GM12865 (cell line): ENCODE measurements at regions not wholly inside any gene's neighbourhood (a gene's known extent, or its start where the extent isn't known, plus 50 kb on each side); places are given as distances from the start of the nearest gene placed in this dataset.

Source experiments
- DNase-seq: peaks from one replicate; pipeline ENCODE4 v3.0.0; 2010; ENCODE audit warnings: low read depth
- H3K4me3 ChIP-seq: 2 replicates; pipeline ENCODE4 v1.5.1; 2011; ENCODE audit warnings: mild to moderate bottlenecking, low read depth, low read length, control low read depth
- TF ChIP-seq, protein P1 (sequence below): IDR thresholded peaks from 2 replicates; pipeline ENCODE4 v1.5.1; 2011; ENCODE audit warnings: low read length, control low read depth, low read depth, inconsistent platforms; ENCODE audit not compliant: insufficient read depth; ENCODE audit errors: missing control alignments

GRCh38 chr2:8484502-8485283, 197.2 kb upstream of the ID2 start:
- TF ChIP-seq, protein P1, sequence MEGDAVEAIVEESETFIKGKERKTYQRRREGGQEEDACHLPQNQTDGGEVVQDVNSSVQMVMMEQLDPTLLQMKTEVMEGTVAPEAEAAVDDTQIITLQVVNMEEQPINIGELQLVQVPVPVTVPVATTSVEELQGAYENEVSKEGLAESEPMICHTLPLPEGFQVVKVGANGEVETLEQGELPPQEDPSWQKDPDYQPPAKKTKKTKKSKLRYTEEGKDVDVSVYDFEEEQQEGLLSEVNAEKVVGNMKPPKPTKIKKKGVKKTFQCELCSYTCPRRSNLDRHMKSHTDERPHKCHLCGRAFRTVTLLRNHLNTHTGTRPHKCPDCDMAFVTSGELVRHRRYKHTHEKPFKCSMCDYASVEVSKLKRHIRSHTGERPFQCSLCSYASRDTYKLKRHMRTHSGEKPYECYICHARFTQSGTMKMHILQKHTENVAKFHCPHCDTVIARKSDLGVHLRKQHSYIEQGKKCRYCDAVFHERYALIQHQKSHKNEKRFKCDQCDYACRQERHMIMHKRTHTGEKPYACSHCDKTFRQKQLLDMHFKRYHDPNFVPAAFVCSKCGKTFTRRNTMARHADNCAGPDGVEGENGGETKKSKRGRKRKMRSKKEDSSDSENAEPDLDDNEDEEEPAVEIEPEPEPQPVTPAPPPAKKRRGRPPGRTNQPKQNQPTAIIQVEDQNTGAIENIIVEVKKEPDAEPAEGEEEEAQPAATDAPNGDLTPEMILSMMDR, result no peak
- H3K4me3 ChIP-seq, result no peak overlapping the region
- no peak for DNase-seq

DNA sequence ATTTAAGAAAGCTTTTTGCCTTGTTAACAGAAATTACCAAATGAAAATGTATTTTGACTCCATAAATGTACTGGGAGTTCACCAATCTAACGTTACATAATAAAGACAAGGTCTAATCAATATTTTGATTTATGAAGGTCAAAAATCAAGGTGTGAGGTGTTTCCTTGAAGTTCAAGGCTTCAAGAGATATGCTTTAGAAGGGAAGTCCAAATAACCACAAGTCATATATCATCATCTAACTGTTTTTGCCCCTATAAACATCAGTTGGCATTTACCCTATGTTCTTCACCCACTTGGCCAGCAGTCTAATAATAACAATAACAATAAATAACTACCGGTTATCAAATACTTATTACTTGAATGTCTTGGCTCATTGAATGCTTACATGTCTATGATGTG, 196.1 kb upstream of the ID2 start:
- peak overlapping the region; percentile 47 for H3K4me3 ChIP-seq
- DNase-seq, result no peak
- TF ChIP-seq, protein P1, result no peak

- TF ChIP-seq, protein P1, result no peak
- DNase-seq, result no peak
- peak overlapping the region; percentile 47 for H3K4me3 ChIP-seq
Measured at GRCh38 chr2:8486141-8486540, 195.7 kb upstream of the ID2 start.

GRCh38 chr2:8487461-8487932, 194.4 kb upstream of the ID2 start:
- TF ChIP-seq, protein P1, result no peak
- DNase-seq, result peak; percentile 62
- peak overlapping the region; percentile 63 for H3K4me3 ChIP-seq

GRCh38 chr2:8488001-8488738, 193.7 kb upstream of the ID2 start:
- H3K4me3 ChIP-seq, result peak overlapping the region; percentile 63
- peak; percentile 93 for DNase-seq
- TF ChIP-seq, protein P1, result no peak

GRCh38 chr2:8489221-8489620, 192.6 kb upstream of the ID2 start:
- H3K4me3 ChIP-seq, result peak overlapping the region; percentile 63
- DNase-seq, result no peak
- TF ChIP-seq, protein P1, result no peak
